Activated CD8-positive, alpha-beta T cell treated with anti-CD3 and anti-CD28 coated beads, Interleukin-2, amount 10 ng/mL, durations not matched to agents 7 days and 5 days (primary cell): ENCODE measurements at regions not wholly inside any gene's neighbourhood (a gene's known extent, or its start where the extent isn't known, plus 50 kb on each side); places are given as distances from the start of the nearest gene placed in this dataset.

ENCODE experiments used
- ATAC-seq: fragments of 150-1000 bp; cut with Tn5 transposase; one replicate; pipeline ENCODE4 v1.10.0; 2021; ENCODE audit warnings: moderate library complexity
- CTCF ChIA-PET: fragments of 350-600 bp; sonication (Branson Sonifier 250); formaldehyde crosslinking; loops from one replicate; lab custom pipeline; 2021; ENCODE audit warnings: antibody characterized with exemption; lab: Charles Lee
- POLR2A ChIA-PET: fragments of 350-600 bp; sonication (Branson Sonifier 250); formaldehyde crosslinking; loops from one replicate; lab custom pipeline; 2021; ENCODE audit warnings: antibody characterized with exemption; lab: Charles Lee
- DNase-seq: peaks from one replicate; pipeline ENCODE4 v3.0.0-alpha.2; 2020
- H3K27ac Mint-ChIP-seq: one replicate; pipeline ENCODE4 v1.8.0; 2021; ENCODE audit warnings: mild to moderate bottlenecking, mixed read lengths
- H3K27me3 Mint-ChIP-seq: one replicate; pipeline ENCODE4 v1.8.0; 2021; ENCODE audit warnings: low read depth, mixed read lengths
- H3K36me3 Mint-ChIP-seq: one replicate; pipeline ENCODE4 v1.8.0; 2021; ENCODE audit warnings: low read depth, mixed read lengths
- H3K4me1 Mint-ChIP-seq: one replicate; pipeline ENCODE4 v1.8.0; 2021; ENCODE audit warnings: low read depth, mixed read lengths
- H3K4me3 Mint-ChIP-seq: one replicate; pipeline ENCODE4 v1.8.0; 2021; ENCODE audit warnings: mild to moderate bottlenecking, mixed read lengths
- H3K9me3 Mint-ChIP-seq: one replicate; pipeline ENCODE4 v1.8.0; 2022; ENCODE audit warnings: mixed read lengths; ENCODE audit not compliant: insufficient read depth

DNA sequence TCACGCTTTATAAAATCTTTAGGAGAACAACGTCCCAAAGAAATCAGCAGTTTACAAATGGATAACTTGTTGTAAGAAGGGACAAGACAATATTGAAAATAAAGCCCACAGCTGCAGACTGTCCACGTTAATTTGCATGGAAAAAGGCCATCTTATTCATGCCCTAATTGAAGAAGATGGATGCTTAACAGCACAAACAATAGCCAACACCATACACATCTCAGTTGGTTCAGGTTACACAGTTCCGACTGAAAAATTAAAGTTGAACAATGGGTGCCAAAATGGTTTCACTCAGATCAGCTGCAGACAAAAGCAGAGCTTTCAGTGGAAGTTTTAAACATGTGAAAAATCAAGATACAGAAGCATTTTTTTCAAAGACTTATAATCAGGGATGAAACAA is 314.2 kb downstream of the RAB38 start:
- Mint-ChIP-seq H3K9me3 (no peaks in the 10 kb centered on the region), H3K27ac (no peak overlapping the region), H3K4me3 (no peak overlapping the region), H3K27me3 (no peaks in the 10 kb centered on the region), H3K36me3 (no peaks in the 10 kb centered on the region), H3K4me1 (no peaks in the 10 kb centered on the region)
- DNase-seq (no peak), ATAC-seq (no peak)
- ChIA-PET CTCF (no interaction called here), POLR2A (no interaction called here)

DNA sequence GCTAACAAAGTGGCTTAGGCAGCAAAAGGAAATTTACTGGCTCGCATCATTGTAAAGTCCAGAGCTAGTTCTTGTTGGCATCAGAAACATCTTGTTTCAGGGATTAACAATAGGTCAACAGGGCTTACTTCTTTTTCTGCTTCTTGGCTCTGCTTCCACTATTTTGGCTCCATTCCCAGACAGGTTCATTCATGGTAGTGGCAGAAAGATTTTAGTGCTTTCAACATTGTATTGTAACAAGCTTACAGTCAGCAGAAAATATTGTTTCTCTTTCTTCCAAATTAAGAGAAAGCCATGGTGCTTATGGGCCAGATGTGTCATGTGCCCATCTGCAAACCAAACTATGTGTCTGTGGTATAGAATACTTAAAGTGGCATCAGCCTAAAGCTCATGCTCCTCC is 315.6 kb downstream of the RAB38 start:
- CTCF ChIA-PET = no interaction called here
- DNase-seq (no peak), ATAC-seq (no peak)
- Mint-ChIP-seq H3K36me3 (no peaks in the 10 kb centered on the region), H3K4me3 (no peak overlapping the region), H3K27me3 (no peaks in the 10 kb centered on the region), H3K27ac (no peak overlapping the region), H3K9me3 (no peaks in the 10 kb centered on the region), H3K4me1 (no peaks in the 10 kb centered on the region)
- POLR2A ChIA-PET = no interaction called here

DNA sequence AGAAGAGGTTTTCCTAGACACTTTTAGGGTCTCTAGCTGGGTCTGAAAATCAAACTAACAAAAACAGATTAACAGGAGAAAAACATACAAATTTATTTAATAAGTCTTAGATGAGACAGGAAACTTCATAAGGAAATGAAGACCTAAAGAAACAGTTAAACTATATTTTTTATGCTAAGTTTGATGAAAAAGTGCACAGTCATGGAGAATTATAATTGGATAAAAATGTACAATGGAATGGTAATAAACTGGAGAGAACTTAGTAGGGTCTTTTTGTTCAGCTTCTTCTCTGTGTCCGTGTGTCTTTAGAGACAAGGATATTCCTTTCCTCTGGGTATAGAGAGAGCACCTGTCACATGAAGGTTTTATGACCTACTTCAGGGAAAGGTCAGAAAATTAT is 323.4 kb downstream of the RAB38 start:
- ATAC-seq (no peak), DNase-seq (no peak)
- POLR2A ChIA-PET = no interaction called here
- Mint-ChIP-seq H3K36me3 (no peaks in the 10 kb centered on the region), H3K27ac (no peak overlapping the region), H3K4me3 (no peak overlapping the region), H3K4me1 (no peaks in the 10 kb centered on the region), H3K27me3 (no peaks in the 10 kb centered on the region), H3K9me3 (no peaks in the 10 kb centered on the region)
- CTCF ChIA-PET = no interaction called here

DNA sequence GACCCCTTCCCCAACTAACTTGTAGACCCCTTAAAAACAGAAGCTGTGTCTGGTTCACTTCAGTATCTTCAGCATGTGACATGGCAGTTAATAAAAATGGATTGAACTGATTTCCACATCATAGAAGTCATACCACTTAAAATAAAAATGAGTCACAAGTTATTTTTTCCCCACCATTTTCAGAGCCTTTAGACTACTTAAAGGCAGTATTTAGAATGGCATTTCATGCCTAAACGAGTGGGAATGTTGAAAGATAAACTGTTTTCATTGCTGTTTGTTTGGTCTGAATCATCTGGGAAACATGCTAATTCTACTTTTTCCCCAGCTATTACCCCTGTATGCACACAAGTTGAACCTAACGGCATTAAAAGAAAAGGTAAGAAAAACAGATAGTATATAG is 324.0 kb downstream of the RAB38 start:
- Mint-ChIP-seq H3K27me3 (no peaks in the 10 kb centered on the region), H3K4me3 (no peak overlapping the region), H3K36me3 (no peaks in the 10 kb centered on the region), H3K27ac (no peak overlapping the region), H3K4me1 (no peaks in the 10 kb centered on the region), H3K9me3 (no peaks in the 10 kb centered on the region)
- DNase-seq (no peak), ATAC-seq (no peak)
- POLR2A ChIA-PET = no interaction called here
- CTCF ChIA-PET = no interaction called here

DNA sequence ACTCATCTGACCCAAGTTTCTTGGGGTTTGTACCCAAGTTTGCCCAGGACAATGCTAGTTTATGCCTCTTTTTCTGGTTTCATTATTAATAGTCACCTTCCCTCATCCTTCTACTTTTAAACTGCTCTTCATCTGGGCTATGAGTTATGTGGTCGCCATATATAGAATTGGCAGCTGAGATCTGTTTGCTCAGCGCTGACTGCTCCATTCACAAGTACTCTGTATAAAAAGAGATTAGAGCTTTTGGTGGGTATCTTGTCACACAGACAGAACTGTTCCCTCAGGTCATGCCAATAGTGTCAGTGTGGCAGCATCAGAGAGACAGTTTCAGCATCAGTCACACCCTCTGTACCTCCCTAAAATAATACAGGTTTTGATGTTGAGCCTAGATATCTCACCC is 326.0 kb downstream of the RAB38 start:
- H3K27ac Mint-ChIP-seq = no peak overlapping the region
- H3K4me3 Mint-ChIP-seq = no peak overlapping the region
- H3K36me3 Mint-ChIP-seq = no peaks in the 10 kb centered on the region
- ChIA-PET CTCF (no interaction called here), POLR2A (no interaction called here)
- no peaks in the 10 kb centered on the region for H3K9me3 Mint-ChIP-seq
- no peaks in the 10 kb centered on the region for H3K4me1 Mint-ChIP-seq
- H3K27me3 Mint-ChIP-seq = no peaks in the 10 kb centered on the region
- DNase-seq (no peak), ATAC-seq (no peak)

DNA sequence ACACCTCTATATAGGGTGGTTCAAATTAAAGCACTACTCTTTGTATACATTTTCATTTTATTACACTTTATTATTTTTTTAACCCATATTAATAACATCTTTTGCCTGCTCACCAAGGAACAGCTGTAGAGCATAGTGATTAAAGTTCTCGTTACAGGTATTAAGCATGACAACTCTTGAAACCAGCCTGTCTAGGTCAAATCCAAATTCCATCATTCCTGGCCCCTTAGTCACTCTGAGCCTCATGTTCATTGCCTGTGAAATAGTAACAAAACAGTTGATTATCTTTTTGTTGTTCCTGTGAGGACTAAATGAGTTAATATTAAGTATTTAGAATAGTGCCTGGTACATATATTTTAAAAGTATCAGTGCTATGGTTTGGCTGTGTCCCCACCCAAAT is 334.5 kb downstream of the RAB38 start:
- POLR2A ChIA-PET = no interaction called here
- H3K4me3 Mint-ChIP-seq = no peak overlapping the region
- H3K36me3 Mint-ChIP-seq = no peaks in the 10 kb centered on the region
- H3K27ac Mint-ChIP-seq = no peak overlapping the region
- no peaks in the 10 kb centered on the region for H3K27me3 Mint-ChIP-seq
- no peaks in the 10 kb centered on the region for H3K9me3 Mint-ChIP-seq
- CTCF ChIA-PET = no interaction called here
- no peaks in the 10 kb centered on the region for H3K4me1 Mint-ChIP-seq
- DNase-seq (no peak), ATAC-seq (no peak)

DNA sequence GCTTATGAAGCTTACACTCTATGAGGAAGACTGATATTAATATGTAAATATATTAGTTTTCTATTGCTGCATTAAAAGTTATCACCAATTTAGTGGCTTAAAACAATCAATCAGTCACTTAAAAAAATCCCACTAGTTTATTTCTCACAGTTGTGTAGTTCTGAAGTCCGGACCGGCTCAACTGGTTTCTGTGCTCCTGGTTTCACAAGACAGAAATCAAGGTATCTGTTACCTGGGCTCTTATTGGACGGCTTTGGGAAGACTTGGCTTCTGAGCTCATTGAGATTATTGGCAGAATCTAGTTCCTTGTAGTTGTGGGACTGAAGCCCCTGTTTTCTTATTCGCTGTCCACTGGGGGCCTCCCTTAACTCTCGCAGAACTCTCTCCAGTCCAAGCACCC is 343.0 kb downstream of the RAB38 start:
- Mint-ChIP-seq H3K27me3 (no peaks in the 10 kb centered on the region), H3K9me3 (no peaks in the 10 kb centered on the region), H3K36me3 (no peaks in the 10 kb centered on the region), H3K4me3 (no peak overlapping the region), H3K27ac (no peak overlapping the region), H3K4me1 (no peaks in the 10 kb centered on the region)
- ATAC-seq (no peak), DNase-seq (no peak)
- CTCF ChIA-PET = no interaction called here
- POLR2A ChIA-PET = no interaction called here

DNA sequence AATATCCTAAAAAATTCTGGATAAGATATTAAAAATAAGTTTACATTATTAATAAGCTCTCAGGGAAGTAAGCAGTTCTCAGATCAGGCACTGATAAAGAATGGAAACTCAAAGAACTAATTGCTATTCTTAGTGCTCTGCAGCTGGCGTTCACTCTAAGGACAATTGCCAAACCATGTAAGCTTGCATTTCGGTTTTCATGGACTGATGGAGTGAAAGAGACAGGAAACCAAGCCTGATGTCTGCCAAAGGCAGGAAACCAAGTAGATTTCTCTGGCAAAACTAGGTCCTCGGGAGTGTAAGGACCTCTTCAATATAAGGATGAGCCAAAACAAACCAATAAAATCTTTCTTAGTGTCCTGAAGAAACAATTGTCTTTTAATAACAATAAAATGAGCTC is 355.2 kb downstream of the RAB38 start:
- DNase-seq = no peak
- ChIA-PET POLR2A (no interaction called here), CTCF (no interaction called here)
- ATAC-seq = no peak
- Mint-ChIP-seq H3K9me3 (no peaks in the 10 kb centered on the region), H3K27ac (no peak overlapping the region), H3K36me3 (no peaks in the 10 kb centered on the region), H3K4me3 (no peak overlapping the region), H3K4me1 (no peaks in the 10 kb centered on the region), H3K27me3 (no peaks in the 10 kb centered on the region)

DNA sequence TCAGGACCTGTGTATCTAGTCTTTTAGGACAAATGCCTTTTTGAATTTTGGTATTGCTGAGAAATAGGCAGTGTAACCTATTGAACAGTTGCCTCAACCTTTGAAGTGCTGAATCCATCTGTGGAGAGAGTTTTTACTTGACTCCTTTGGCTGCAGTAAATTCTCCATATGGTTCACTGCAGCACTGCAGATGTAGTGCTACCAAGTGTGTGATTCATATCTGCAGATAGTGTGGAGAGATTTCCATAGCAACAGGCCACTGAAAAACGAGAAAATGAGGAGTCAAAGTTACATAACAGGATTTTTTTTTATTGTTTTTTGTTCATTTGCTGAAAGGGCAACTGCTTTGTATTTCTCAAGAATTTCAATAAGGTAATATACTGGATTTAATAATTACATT is 356.1 kb downstream of the RAB38 start:
- ChIA-PET POLR2A (no interaction called here), CTCF (no interaction called here)
- ATAC-seq (no peak), DNase-seq (no peak)
- H3K4me3 Mint-ChIP-seq = no peak overlapping the region
- no peaks in the 10 kb centered on the region for H3K27me3 Mint-ChIP-seq
- H3K9me3 Mint-ChIP-seq = no peaks in the 10 kb centered on the region
- H3K36me3 Mint-ChIP-seq = no peaks in the 10 kb centered on the region
- H3K27ac Mint-ChIP-seq = no peak overlapping the region
- H3K4me1 Mint-ChIP-seq = no peaks in the 10 kb centered on the region

DNA sequence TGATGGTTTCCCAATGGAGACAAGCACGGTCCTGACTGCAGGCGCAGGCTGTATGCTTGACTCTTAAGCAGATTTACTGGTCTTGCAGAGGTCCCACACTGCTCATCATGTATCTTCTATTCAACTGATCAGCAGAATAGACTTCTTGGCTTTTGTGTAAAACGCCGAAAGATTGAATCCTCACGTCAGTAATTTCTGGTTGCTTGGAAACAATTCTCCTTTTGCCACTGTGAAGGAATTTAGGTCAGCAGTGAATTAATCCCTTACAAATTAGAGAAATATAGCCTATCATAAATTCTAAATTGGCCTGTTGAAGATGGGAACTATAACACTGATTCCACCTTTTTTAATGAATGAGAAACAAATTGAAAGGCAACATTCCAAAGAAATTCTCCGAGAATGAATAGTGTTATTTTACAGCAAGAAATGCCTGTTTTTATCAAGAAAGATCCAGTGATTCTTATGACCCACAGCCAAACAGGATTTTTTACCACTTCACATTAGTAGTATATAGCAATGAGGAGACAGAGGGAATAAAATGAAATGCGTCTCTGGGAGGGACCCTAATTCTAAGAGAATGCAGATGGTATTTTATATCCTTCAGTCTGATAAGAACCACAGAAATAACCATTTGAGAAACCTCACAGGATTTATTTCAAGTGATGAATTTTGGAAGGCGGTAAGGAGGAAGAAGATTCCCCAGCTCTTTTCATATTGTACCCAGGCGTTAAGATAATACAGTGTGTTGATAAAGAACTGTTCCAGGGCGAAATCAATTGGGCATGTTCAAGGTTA is 362.5 kb downstream of the RAB38 start:
- Mint-ChIP-seq H3K4me1 (no peaks in the 10 kb centered on the region), H3K36me3 (no peaks in the 10 kb centered on the region), H3K27me3 (no peaks in the 10 kb centered on the region), H3K27ac (no peak overlapping the region), H3K9me3 (no peaks in the 10 kb centered on the region), H3K4me3 (no peak overlapping the region)
- ATAC-seq (no peak), DNase-seq (no peak)
- ChIA-PET POLR2A (no interaction called here), CTCF (no interaction called here)

DNA sequence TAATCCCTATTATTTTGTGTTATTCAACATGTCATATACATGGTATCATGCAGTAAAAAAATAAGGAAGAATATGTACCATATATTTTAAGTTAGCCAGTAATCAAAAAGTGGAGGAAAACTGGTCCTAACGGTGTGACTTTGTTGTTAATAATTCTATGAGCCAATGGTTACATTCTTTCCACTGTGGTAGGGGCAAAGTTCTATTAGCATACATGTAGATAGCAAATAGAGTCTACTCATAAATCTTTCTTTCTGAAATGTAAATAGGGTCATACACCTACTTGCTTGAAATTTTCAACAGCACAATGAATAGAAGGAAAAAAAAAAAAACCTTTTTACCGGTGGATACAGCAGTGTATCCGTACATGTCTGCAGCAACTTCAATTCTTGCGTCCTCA is 364.8 kb downstream of the RAB38 start:
- Mint-ChIP-seq H3K4me1 (no peaks in the 10 kb centered on the region), H3K27me3 (no peaks in the 10 kb centered on the region), H3K4me3 (no peak overlapping the region), H3K36me3 (no peaks in the 10 kb centered on the region), H3K9me3 (no peaks in the 10 kb centered on the region), H3K27ac (no peak overlapping the region)
- CTCF ChIA-PET = no interaction called here
- no peak for ATAC-seq
- POLR2A ChIA-PET = no interaction called here
- no peak for DNase-seq

DNA sequence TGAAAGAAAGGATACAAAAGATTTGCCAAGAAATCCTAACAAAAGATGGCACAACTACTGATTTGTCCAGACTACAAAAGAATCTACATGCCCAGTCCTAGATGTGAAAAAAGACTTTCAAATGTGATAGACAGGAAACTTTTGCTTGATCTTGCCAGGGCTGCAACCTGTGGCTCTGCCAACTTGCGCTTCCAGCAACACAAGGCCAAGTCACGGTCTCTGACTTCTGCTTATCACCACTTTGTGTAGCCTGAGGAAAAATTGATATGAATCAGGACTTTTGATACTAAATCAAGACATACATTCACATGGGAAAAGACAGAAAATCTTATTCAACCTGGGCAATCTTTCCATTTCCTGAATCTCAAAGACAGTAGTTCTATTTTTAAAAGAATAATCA is 366.0 kb downstream of the RAB38 start:
- ChIA-PET POLR2A (no interaction called here), CTCF (no interaction called here)
- Mint-ChIP-seq H3K4me1 (no peaks in the 10 kb centered on the region), H3K4me3 (no peak overlapping the region), H3K27ac (no peak overlapping the region), H3K9me3 (no peaks in the 10 kb centered on the region), H3K36me3 (no peaks in the 10 kb centered on the region), H3K27me3 (no peaks in the 10 kb centered on the region)
- ATAC-seq (no peak), DNase-seq (no peak)

DNA sequence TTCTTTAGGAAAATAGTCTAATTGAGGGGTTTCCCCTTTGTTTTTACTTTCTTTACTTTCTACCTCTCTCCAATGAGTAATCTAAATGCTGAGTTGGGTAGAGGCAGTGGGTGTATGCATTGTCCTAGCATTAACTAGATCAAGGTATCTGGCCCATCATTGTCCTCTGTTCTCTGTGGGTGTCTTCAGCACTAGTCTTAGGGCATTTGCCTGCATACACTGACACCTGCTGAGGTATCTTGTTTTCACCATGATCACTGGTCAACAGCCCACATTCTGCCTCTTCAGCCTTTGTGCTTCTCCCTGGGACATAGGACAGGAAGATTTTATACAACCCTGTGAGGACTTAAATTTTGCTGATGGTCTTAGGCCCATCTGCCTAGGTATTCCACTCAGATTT is 371.1 kb downstream of the RAB38 start:
- no peak for DNase-seq
- no peak for ATAC-seq
- H3K9me3 Mint-ChIP-seq = no peaks in the 10 kb centered on the region
- H3K4me1 Mint-ChIP-seq = no peaks in the 10 kb centered on the region
- CTCF ChIA-PET = no interaction called here
- H3K4me3 Mint-ChIP-seq = no peak overlapping the region
- POLR2A ChIA-PET = no interaction called here
- H3K27ac Mint-ChIP-seq = no peak overlapping the region
- H3K27me3 Mint-ChIP-seq = no peaks in the 10 kb centered on the region
- no peaks in the 10 kb centered on the region for H3K36me3 Mint-ChIP-seq
